Mesodermal cell (in vitro differentiated cells): ENCODE measurements at regions not wholly inside any gene's neighbourhood (a gene's known extent, or its start where the extent isn't known, plus 50 kb on each side); places are given as distances from the start of the nearest gene placed in this dataset.
"Not testable (repeated sequence)": the region's sequence is repeated elsewhere in the genome, so short reads cannot be mapped to it uniquely, and the experiment has no call there.

ENCODE experiments used
- H3K27ac ChIP-seq: 2 replicates; pipeline ENCODE4 v1.7.0; 2013; ENCODE audit warnings: mild to moderate bottlenecking, low read depth, low read length, moderate library complexity; ENCODE audit not compliant: severe bottlenecking
- H3K36me3 ChIP-seq: 2 replicates; pipeline ENCODE4 v1.7.1; 2013; ENCODE audit warnings: mild to moderate bottlenecking, low read length, moderate library complexity; ENCODE audit not compliant: control insufficient read depth, insufficient read depth
- H3K4me1 ChIP-seq: one replicate; pipeline ENCODE4 v1.7.1; 2013; ENCODE audit warnings: mild to moderate bottlenecking, low read length; ENCODE audit not compliant: insufficient read depth, control insufficient read depth, poor library complexity, severe bottlenecking
- H3K4me3 ChIP-seq: 2 replicates; pipeline ENCODE4 v1.7.0; 2013; ENCODE audit warnings: low read length, control low read depth, mild to moderate bottlenecking; ENCODE audit not compliant: insufficient read depth, poor library complexity, severe bottlenecking; ENCODE audit errors: extremely low read depth
- H3K9me3 ChIP-seq: 2 replicates; pipeline ENCODE4 v1.7.1; 2013; ENCODE audit warnings: mild to moderate bottlenecking, low read length, moderate library complexity; ENCODE audit not compliant: control insufficient read depth
- WGBS, 2 experiments: methylation state at CpG; one replicate each; pipeline ENCODE4 v1.1.5; 2013; ENCODE audit warnings: missing lambda C conversion rate in 2 of 2; ENCODE audit not compliant: insufficient coverage in 2 of 2; 5-methylcytosine and 5-hydroxymethylcytosine counted together

DNA sequence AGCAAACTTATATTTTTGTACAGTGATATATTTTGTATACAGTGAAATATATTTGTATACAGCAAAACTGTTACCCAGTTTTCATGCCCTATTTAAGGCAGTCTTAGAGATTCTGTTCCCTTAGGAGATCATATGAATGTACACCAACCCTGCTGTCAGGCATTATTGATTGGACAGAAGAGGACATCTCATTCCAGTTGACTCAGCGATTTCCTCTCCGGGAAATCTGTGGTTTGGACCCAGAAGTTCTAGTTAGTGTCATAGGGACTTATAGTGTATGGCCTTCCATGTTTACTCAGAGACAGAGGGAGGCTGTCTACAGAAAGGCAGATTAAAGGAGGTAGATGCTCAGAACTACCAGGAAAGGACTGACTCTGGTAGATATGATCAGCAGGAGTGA is 318.8 kb upstream of the KCNMB2 start:
- H3K9me3 ChIP-seq, result no peaks in the 10 kb centered on the region
- H3K36me3 ChIP-seq, result no peaks in the 10 kb centered on the region
- WGBS, 2 experiments, result 94 to 100% methylated on average over 2 of the region's 2 CpGs
- no peaks in the 10 kb centered on the region for H3K4me1 ChIP-seq
- H3K27ac ChIP-seq, result no peak overlapping the region
- no peak overlapping the region for H3K4me3 ChIP-seq

DNA sequence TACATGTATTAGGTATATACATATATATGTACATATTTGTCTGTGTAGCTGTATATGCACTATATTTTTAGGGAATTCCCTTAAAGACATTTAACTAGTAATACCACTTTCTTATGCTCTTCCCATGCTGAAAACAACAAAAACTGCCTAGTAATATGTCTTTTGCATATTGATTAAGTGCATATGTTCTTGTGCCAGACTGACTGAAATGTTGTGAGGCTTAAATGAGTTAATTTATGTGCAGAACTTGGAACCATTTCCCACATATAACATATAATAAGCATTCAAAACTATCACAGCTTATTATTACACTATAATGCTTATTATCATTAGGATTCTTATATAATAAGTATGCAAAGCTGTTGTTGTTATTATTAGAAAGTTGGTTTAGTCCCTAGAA is 318.0 kb upstream of the KCNMB2 start:
- H3K36me3 ChIP-seq, result no peaks in the 10 kb centered on the region
- no peak overlapping the region for H3K4me3 ChIP-seq
- no peaks in the 10 kb centered on the region for H3K9me3 ChIP-seq
- H3K27ac ChIP-seq, result no peak overlapping the region
- H3K4me1 ChIP-seq, result no peaks in the 10 kb centered on the region

- H3K4me1 ChIP-seq, H3K9me3 ChIP-seq, H3K4me3 ChIP-seq, H3K27ac ChIP-seq, H3K36me3 ChIP-seq: not testable (repeated sequence)
- WGBS, 2 experiments, result 83 to 100% methylated on average over 1 to 2 of the region's 4 CpGs
Measured at GRCh38 chr3:178219661-178220060, 316.6 kb upstream of the KCNMB2 start.

DNA sequence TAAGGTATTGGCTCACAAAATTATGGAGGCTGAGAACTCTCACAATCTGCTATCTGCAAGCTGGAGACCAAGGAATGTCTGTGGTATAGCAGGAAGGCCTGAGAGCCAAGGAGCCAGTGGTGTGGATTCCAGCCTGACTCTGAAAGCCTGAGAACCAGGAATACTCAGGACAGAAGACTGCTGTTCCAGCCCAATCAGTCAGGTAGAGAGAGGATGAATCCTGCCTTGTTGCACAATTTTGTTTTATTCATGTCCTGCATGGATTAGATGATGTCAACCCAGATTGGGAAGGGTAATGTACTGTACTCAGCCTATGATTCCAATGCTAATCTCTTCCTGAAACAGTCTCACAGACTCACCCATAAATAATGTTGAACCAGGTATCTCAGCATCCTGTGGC is 312.4 kb upstream of the KCNMB2 start:
- H3K4me1 ChIP-seq, result no peaks in the 10 kb centered on the region
- no peaks in the 10 kb centered on the region for H3K36me3 ChIP-seq
- no peaks in the 10 kb centered on the region for H3K9me3 ChIP-seq
- H3K27ac ChIP-seq, result no peak overlapping the region
- no peak overlapping the region for H3K4me3 ChIP-seq

DNA sequence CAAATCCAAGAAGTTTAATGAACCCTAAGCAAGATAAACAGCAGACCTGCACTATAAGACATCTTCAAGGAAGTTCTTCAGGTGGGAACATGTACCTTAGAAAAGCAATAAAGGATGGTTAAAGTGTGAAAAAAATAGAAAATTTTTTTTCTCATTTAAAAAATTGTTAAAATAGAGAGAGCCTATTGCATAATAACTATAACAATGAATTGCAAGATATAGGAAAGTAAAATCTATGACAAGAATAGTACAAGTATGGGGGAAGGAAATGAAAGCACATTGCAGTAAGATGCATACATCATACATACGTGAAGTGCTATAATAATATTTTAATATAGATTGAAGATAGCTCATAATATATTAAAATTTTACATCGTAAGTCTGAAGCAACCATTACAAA is 310.1 kb upstream of the KCNMB2 start:
- Histone ChIP-seq H3K36me3 (no peaks in the 10 kb centered on the region), H3K4me1 (no peaks in the 10 kb centered on the region), H3K4me3 (no peak overlapping the region), H3K9me3 (peaks cover 6% of the 10 kb centered on the region), H3K27ac (no peak overlapping the region)
- no CpG with 5 or more reads among the region's 2 CpGs for WGBS, 2 experiments

- Histone ChIP-seq H3K4me1 (no peaks in the 10 kb centered on the region), H3K27ac (no peak overlapping the region), H3K4me3 (no peak overlapping the region), H3K36me3 (no peaks in the 10 kb centered on the region), H3K9me3 (peaks cover 6% of the 10 kb centered on the region)
- 80 to 100% methylated on average over 1 of the region's 3 CpGs for WGBS, 2 experiments
Measured at GRCh38 chr3:178231645-178232044, 304.6 kb upstream of the KCNMB2 start.

- WGBS, 2 experiments, result 78 to 91% methylated on average over 3 to 4 of the region's 5 CpGs
Measured at GRCh38 chr3:178233371-178234071, 302.7 kb upstream of the KCNMB2 start.

GRCh38 chr3:178236555-178237277 is 299.5 kb upstream of the KCNMB2 start:
- H3K4me1 ChIP-seq, result no peaks in the 10 kb centered on the region
- no peak overlapping the region for H3K27ac ChIP-seq
- WGBS, 2 experiments, result 92 to 100% methylated on average over 4 of the region's 5 CpGs
- H3K36me3 ChIP-seq, result no peaks in the 10 kb centered on the region
- H3K9me3 ChIP-seq, result no peaks in the 10 kb centered on the region
- H3K4me3 ChIP-seq, result no peak overlapping the region

More at GRCh38 chr3:178233371-178234071, 302.7 kb upstream of the KCNMB2 start:
- no peaks in the 10 kb centered on the region for H3K36me3 ChIP-seq
- no peaks in the 10 kb centered on the region for H3K4me1 ChIP-seq
- H3K27ac ChIP-seq, result no peak overlapping the region
- peaks cover 6% of the 10 kb centered on the region for H3K9me3 ChIP-seq
- H3K4me3 ChIP-seq, result no peak overlapping the region

GRCh38 chr3:178238179-178238578 is 298.1 kb upstream of the KCNMB2 start:
- H3K9me3 ChIP-seq, result no peaks in the 10 kb centered on the region
- no peaks in the 10 kb centered on the region for H3K4me1 ChIP-seq
- H3K4me3 ChIP-seq, result no peak overlapping the region
- H3K27ac ChIP-seq, result no peak overlapping the region
- H3K36me3 ChIP-seq, result no peaks in the 10 kb centered on the region

DNA sequence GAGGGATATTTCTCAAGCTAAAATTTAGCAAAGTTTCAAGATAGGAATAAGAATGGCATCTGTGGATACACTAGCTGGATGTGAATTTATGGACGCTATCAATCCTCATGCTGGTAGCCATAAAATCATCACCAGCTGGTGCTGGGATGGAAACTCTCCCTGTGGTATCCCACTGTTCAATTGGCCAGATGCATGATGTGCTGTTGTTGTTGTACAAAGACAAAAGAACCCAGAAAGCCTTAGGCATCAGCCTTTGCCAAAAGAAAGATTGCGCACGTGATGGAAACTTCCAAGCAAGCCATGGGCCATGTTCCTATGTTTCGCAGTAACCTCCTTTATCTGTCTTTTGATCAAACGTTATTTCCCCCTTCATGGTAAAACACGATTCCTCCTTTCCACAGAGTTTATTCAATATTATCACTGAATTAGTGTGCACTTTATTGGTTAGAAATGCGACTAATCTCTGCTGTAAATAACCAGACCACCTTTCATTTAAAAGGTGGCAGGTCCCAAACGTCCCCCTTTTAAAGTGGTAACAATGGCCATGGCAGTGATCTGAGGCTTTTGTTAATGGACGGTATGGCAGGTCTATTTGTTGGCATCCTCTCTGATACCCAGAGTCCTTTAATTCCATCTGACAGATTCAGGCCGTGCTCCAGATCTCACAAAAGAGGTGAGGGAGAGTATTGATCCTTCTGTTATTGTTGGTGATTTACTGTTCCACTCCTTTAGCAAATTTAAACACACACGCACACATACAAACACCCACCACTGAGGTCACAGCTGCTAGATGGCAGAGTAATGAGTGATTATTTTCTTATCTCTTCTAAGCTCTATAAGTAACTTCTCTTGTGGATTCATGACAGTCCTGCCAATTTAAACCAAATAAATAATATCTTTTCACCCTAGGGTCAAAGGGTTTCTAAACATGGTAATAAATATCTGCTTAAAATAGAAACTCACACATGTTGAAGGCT is 291.2 kb upstream of the KCNMB2 start:
- H3K9me3 ChIP-seq, result no peaks in the 10 kb centered on the region
- peak overlapping the region; percentile 13 for H3K27ac ChIP-seq
- H3K36me3 ChIP-seq, result no peaks in the 10 kb centered on the region
- no peaks in the 10 kb centered on the region for H3K4me1 ChIP-seq
- no peak overlapping the region for H3K4me3 ChIP-seq
- WGBS, 2 experiments, result 91 to 95% methylated on average over 4 to 5 of the region's 11 CpGs
